NB4 (cell line): ENCODE measurements at regions not wholly inside any gene's neighbourhood (a gene's known extent, or its start where the extent isn't known, plus 50 kb on each side); places are given as distances from the start of the nearest gene placed in this dataset.

ENCODE experiments used
- CTCF ChIP-seq: IDR thresholded peaks from one replicate; pipeline ENCODE4 v1.5.1; 2012; ENCODE audit warnings: low read depth, low read length
- POLR2A ChIP-seq: IDR thresholded peaks from 2 replicates; pipeline ENCODE4 v1.6.1; 2011; ENCODE audit warnings: mild to moderate bottlenecking; ENCODE audit not compliant: insufficient read length; ENCODE audit errors: extremely low read depth

GRCh38 chr15:95737060-95737459 lies 593.4 kb upstream of the NR2F2 start:
- TF ChIP-seq CTCF = no peak
- no peak for TF ChIP-seq POLR2A
